MG63 (cell line): ENCODE measurements at regions not wholly inside any gene's neighbourhood (a gene's known extent, or its start where the extent isn't known, plus 50 kb on each side); places are given as distances from the start of the nearest gene placed in this dataset.
"Not testable (repeated sequence)": the region's sequence is repeated elsewhere in the genome, so short reads cannot be mapped to it uniquely, and the experiment has no call there.

Source experiments
- DNase-seq: peaks from one replicate; pipeline ENCODE4 v3.0.0-alpha.2; 2020
- H3K27me3 ChIP-seq: fragments of 250-450 bp; sonication (Bioruptor Pico); 2 replicates; pipeline ENCODE4 v1.5.1; 2020; ENCODE audit warnings: mild to moderate bottlenecking, moderate library complexity
- H3K36me3 ChIP-seq: fragments of 250-450 bp; sonication (Bioruptor Pico); 2 replicates; pipeline ENCODE4 v1.5.1; 2020; ENCODE audit warnings: mild to moderate bottlenecking, moderate library complexity
- H3K4me3 ChIP-seq: fragments of 250-450 bp; sonication (Bioruptor Pico); 2 replicates; pipeline ENCODE4 v1.5.1; 2020; ENCODE audit warnings: mild to moderate bottlenecking, moderate library complexity
- H3K9me3 ChIP-seq: fragments of 250-450 bp; sonication (Bioruptor Pico); 2 replicates; pipeline ENCODE4 v1.5.1; 2020; ENCODE audit warnings: mild to moderate bottlenecking, moderate library complexity

DNA sequence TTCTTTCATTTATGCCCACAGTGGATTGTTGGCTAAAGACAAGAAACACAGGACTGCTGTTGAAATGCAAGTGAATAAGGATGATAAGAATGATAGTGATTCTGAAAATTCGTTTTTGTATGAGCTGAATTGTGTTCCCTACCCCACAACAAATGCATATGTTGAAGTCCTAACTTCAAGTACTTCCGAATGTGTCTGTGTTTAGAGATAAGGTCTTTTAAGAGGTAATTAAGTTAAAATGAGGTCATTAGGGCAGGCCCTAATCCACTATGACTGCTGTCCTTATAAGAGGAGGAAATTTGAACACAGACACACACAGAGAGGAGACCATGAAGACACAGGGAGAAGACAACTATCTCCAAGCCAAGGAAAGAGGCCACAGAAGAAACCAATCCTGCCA, 126.6 kb upstream of the ACSL4 start:
- no peak for DNase-seq
- Histone ChIP-seq H3K4me3 (no peak overlapping the region), H3K36me3 (no peaks in the 10 kb centered on the region)

GRCh38 chrX:109862433-109862832, 129.4 kb upstream of the ACSL4 start:
- Histone ChIP-seq H3K27me3 (no peaks in the 10 kb centered on the region), H3K9me3 (no peaks in the 10 kb centered on the region), H3K4me3 (no peak overlapping the region), H3K36me3 (no peaks in the 10 kb centered on the region)
- DNase-seq = peak; percentile 21

More for the DNA sequence above, 126.6 kb upstream of the ACSL4 start:
- Histone ChIP-seq H3K27me3 (no peaks in the 10 kb centered on the region), H3K9me3 (no peaks in the 10 kb centered on the region)

DNA sequence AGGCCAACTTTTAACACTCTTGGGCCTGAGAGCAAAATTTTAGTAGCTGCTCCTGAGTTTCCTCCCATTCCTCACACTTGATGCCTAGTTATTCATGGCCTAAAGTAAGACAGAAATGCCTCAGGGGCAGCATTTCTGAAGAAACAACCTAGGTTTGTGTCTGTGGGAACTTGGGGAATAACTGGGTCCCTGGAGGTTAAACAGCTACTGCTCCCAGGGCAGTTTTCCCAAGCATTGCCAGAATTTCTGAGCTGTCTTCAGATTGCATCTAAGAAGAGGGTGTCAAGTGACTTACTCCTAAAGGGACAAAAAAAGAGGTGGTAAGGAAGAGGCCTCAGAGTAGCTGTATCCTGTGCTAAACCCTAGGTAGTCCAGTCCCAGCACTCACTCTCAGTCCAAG, 130.8 kb upstream of the ACSL4 start:
- Histone ChIP-seq H3K4me3 (no peak overlapping the region), H3K36me3 (no peaks in the 10 kb centered on the region), H3K9me3 (no peaks in the 10 kb centered on the region), H3K27me3 (no peaks in the 10 kb centered on the region)
- no peak for DNase-seq

DNA sequence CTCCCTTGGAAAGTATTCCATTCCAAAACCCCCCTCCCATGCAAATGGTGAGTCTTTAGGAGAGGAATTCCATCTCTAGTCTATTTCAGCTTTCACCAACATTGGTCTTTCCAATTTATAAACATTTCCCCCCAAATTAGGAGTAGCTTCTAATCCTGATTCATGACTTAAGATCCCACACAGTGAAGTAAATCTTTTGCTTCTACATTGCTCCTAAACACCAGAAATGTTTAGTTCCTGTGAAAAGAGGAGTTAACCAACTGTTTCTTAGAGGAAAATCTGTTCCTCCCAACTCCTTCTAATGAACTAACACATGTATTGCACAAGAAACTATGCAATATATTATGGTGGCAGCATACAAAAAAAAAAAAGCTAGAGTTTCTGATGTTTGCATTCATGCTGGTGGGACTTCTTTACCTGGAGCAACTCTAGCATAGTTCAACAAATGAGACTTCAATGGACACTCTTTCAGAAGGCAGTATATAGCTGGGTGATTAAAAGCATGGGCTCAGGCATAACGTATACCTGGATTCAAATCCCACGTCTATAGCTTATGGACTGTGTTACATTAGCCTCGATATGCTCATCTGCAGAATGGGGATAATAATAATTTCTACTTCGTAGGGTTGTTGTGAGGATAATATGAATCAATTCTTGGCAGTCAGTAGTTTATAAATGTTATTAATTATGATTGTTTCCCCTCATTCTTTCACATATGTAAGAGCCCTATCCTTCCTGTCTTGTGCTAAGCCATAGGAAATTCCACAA, 131.6 kb upstream of the TMEM164 start:
- no peak for DNase-seq
- H3K27me3 ChIP-seq = no peaks in the 10 kb centered on the region
- no peak overlapping the region for H3K4me3 ChIP-seq
- H3K9me3 ChIP-seq = no peaks in the 10 kb centered on the region
- no peaks in the 10 kb centered on the region for H3K36me3 ChIP-seq

DNA sequence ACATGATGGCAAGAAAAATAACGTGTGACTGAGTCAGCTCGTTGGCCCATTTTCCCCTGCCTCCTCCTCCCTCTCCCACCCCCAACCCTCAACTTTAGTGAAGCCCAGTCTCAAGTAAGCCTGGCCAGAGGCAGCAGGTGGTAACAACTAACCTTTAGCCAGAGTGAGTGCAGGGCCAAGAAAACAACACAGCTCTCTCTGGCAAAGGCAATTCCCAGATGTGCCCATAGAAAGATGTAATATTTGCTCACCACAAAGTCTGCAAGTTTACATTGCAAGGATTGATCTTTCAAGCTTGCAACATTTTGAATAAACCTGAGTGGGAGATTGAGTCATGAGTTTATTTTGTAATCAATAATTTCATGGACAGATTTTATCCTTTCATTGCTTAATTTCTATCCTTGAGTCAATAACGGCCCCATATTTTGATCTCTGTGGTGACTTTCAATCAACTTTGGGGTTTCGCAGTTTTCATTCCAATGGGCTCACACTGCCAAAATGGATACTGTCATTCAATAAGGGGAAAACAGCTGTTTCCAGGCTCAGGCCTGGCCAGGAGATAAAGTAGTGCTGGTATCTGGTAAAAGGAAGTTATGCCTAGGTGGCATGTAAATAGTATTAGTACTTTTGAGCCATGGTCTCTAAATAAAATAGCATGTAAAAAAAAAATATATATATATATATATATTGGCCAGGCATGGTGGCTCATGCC, 130.7 kb upstream of the TMEM164 start:
- Histone ChIP-seq H3K9me3 (no peaks in the 10 kb centered on the region), H3K27me3 (no peaks in the 10 kb centered on the region), H3K4me3 (no peak overlapping the region), H3K36me3 (no peaks in the 10 kb centered on the region)
- peak; percentile 86 for DNase-seq

DNA sequence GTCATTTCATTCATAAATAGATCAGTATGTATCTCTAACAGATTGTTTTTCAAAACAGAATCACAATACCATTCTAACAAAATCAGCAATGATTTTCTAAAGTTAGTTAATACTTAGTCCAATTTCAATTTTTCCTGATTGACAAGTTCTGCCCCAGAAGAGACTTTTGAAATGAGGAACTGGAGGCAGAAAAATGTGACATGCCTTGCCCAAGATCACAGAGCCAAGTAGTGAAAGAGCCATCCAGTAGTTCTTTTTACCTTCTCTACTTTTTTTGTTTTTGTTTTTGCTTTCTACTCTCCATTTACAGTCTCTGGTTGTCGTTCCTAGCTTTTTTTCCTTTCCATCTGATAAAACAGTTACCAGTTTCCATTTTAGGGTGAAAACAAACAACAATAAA, 129.3 kb upstream of the TMEM164 start:
- DNase-seq = no peak
- no peak overlapping the region for H3K4me3 ChIP-seq
- H3K27me3 ChIP-seq = no peaks in the 10 kb centered on the region

GRCh38 chrX:109873983-109874382, 128.9 kb upstream of the TMEM164 start:
- H3K27me3 ChIP-seq = no peaks in the 10 kb centered on the region
- DNase-seq = no peak
- no peaks in the 10 kb centered on the region for H3K36me3 ChIP-seq
- H3K4me3 ChIP-seq = no peak overlapping the region
- H3K9me3 ChIP-seq = no peaks in the 10 kb centered on the region

More for the DNA sequence above, 129.3 kb upstream of the TMEM164 start:
- no peaks in the 10 kb centered on the region for H3K9me3 ChIP-seq
- no peaks in the 10 kb centered on the region for H3K36me3 ChIP-seq

GRCh38 chrX:109874548-109874947, 128.4 kb upstream of the TMEM164 start:
- Histone ChIP-seq H3K9me3 (no peaks in the 10 kb centered on the region), H3K27me3 (no peaks in the 10 kb centered on the region), H3K36me3 (no peaks in the 10 kb centered on the region), H3K4me3 (no peak overlapping the region)
- no peak for DNase-seq

GRCh38 chrX:109875831-109876230, 127.1 kb upstream of the TMEM164 start:
- no peaks in the 10 kb centered on the region for H3K9me3 ChIP-seq
- H3K36me3 ChIP-seq = no peaks in the 10 kb centered on the region
- H3K27me3 ChIP-seq = no peaks in the 10 kb centered on the region
- H3K4me3 ChIP-seq = no peak overlapping the region
- no peak for DNase-seq

DNA sequence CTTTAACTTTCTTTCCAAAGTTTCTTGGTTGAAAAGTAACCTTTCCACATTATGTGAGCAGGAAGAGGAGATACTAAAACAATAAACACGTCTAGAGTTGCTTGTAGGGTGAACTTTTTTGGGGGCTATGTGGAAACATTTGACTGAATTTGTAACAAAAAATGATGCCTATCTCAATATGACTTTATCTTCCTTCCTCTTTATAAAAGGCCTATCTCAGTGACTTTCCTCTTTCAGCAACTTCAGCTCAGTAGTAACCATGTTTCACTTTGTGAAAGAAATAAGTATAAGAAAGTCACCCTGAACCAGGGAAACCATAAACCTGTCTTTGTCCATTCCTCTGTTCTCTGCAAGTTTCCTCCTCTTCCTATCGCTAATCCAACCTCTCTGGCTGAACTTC, 124.7 kb upstream of the TMEM164 start:
- Histone ChIP-seq H3K9me3 (no peaks in the 10 kb centered on the region), H3K4me3 (no peak overlapping the region), H3K36me3 (no peaks in the 10 kb centered on the region), H3K27me3 (no peaks in the 10 kb centered on the region)
- no peak for DNase-seq

DNA sequence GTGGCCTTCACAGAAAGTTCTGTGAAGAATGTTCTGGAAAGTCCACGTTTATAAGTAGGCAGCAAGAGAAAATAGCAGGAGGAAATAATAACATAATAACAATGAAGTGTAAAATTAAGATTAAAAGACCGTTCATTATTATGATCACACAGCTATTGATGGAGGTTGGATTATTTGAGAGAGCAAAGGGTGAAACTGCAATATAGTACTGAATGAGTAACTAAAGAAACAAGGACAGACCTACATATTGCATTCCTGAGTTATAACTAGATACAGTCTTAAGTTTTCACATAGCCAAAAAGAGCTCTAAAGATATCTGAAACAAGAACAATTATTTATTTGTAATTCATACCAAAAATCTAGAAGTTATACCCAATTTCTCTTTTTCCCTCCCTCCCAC, 122.9 kb upstream of the TMEM164 start:
- DNase-seq = no peak
- no peaks in the 10 kb centered on the region for H3K36me3 ChIP-seq
- H3K4me3 ChIP-seq = no peak overlapping the region
- H3K9me3 ChIP-seq = no peaks in the 10 kb centered on the region
- no peaks in the 10 kb centered on the region for H3K27me3 ChIP-seq

DNA sequence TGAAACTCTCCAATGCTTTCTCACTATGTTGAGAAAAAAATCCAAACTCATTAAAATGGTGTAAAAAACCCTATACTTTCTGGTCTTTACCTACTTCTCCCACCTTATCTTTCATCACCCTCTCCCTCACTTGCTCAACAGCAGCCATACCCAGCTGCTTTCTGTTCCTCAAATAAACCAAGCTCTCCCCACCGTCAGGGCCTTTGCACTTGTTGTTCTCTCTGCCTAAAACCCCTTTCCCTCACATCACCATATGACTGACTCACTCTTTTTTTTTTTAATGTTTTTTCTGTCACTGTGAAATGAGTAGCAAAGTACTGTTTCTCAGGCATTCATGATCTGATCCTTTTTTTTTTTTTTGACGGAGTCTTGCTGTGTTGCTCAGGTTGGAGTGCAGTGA, 122.3 kb upstream of the TMEM164 start:
- no peak overlapping the region for H3K4me3 ChIP-seq
- no peaks in the 10 kb centered on the region for H3K27me3 ChIP-seq
- H3K36me3 ChIP-seq = no peaks in the 10 kb centered on the region
- no peak for DNase-seq
- H3K9me3 ChIP-seq = no peaks in the 10 kb centered on the region

DNA sequence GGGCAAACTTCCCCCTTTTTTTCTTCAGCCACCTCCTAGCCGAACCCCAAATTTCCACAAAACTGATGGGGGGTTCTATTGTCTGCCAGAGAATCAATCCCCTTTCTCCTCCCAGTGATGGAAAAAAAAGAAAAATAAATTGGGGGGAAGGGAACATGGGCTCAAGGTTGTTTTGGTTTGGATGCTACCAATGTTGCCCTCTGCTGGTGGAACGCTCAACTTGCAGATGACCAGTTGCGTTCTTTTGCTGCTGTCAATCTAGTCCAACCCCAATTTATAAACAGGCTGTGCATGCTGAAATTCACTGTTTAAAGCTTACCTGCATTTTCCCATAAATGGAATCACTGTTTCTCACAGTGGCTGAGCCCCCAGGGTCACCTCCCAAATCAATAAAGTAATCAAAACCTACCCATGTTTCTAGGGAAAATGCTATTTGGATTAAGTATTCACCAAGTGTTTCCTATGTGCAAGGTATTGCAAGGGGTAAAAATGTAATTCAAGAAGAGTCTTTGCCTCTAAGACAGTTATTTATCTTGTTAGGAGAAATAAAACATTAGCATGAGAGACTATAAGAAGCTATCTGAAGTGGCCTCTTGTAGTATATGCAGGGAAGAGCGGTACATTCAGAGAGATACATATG, 116.7 kb upstream of the TMEM164 start:
- no peaks in the 10 kb centered on the region for H3K36me3 ChIP-seq
- no peaks in the 10 kb centered on the region for H3K9me3 ChIP-seq
- no peaks in the 10 kb centered on the region for H3K27me3 ChIP-seq
- H3K4me3 ChIP-seq = no peak overlapping the region
- DNase-seq = peak; percentile 8

- Histone ChIP-seq H3K9me3 (no peaks in the 10 kb centered on the region), H3K4me3 (no peak overlapping the region)
- peak; percentile 15 for DNase-seq
Measured at GRCh38 chrX:109889289-109890006, 113.5 kb upstream of the TMEM164 start.

DNA sequence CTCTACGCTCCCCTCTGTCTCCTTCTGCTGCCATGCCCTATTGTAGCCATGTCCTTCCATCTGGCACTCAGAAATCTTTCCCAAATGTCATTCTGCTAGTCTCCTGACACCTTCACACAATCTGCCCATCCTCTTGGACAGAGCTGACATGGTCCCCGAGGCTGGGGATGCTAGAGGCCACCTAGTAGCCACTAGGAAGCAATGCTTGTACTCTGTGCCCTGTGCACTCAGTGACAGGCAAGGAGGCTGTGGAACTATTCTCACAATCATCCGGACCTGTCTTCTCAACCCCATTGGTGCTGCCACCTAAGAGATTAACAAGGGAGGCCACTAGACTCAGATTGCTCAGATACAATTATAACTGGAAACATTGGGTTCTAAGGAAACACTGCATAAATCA, 112.6 kb upstream of the TMEM164 start:
- Histone ChIP-seq H3K4me3 (no peak overlapping the region), H3K36me3 (no peaks in the 10 kb centered on the region), H3K27me3 (no peaks in the 10 kb centered on the region), H3K9me3 (no peaks in the 10 kb centered on the region)
- DNase-seq = no peak

More at GRCh38 chrX:109889289-109890006, 113.5 kb upstream of the TMEM164 start:
- Histone ChIP-seq H3K36me3 (no peaks in the 10 kb centered on the region), H3K27me3 (no peaks in the 10 kb centered on the region)

- Histone ChIP-seq H3K36me3 (no peaks in the 10 kb centered on the region), H3K4me3 (no peak overlapping the region), H3K27me3 (no peaks in the 10 kb centered on the region), H3K9me3 (no peaks in the 10 kb centered on the region)
- peak; percentile 32 for DNase-seq
Measured at GRCh38 chrX:109890910-109891502, 111.9 kb upstream of the TMEM164 start.

GRCh38 chrX:109896024-109896423, 106.9 kb upstream of the TMEM164 start:
- not testable (repeated sequence) for H3K9me3 ChIP-seq, H3K36me3 ChIP-seq, DNase-seq, H3K27me3 ChIP-seq, H3K4me3 ChIP-seq
